PC-3 (cell line): ENCODE measurements at regions not wholly inside any gene's neighbourhood (a gene's known extent, or its start where the extent isn't known, plus 50 kb on each side); places are given as distances from the start of the nearest gene placed in this dataset.
"Not testable (repeated sequence)": the region's sequence is repeated elsewhere in the genome, so short reads cannot be mapped to it uniquely, and the experiment has no call there.

Source experiments
- EZH2 ChIP-seq: fragments of 300-600 bp; sonication (generic); IDR thresholded peaks from one replicate; pipeline ENCODE4 v1.6.1; 2017; ENCODE audit warnings: antibody characterized with exemption, mild to moderate bottlenecking, low read length; ENCODE audit not compliant: unreplicated experiment
- EZH2phosphoT487 ChIP-seq: fragments of 300-600 bp; sonication (generic); IDR thresholded peaks from 2 replicates; pipeline ENCODE4 v1.6.1; 2018; ENCODE audit warnings: mild to moderate bottlenecking, antibody characterized with exemption, low read length, borderline replicate concordance
- TF ChIP-seq, protein P1 (sequence below): fragments of 300-600 bp; sonication (generic); conservative IDR thresholded peaks from 2 replicates; pipeline ENCODE4 v1.5.1; 2017; ENCODE audit warnings: antibody characterized with exemption, low read depth, mild to moderate bottlenecking, low read length

DNA sequence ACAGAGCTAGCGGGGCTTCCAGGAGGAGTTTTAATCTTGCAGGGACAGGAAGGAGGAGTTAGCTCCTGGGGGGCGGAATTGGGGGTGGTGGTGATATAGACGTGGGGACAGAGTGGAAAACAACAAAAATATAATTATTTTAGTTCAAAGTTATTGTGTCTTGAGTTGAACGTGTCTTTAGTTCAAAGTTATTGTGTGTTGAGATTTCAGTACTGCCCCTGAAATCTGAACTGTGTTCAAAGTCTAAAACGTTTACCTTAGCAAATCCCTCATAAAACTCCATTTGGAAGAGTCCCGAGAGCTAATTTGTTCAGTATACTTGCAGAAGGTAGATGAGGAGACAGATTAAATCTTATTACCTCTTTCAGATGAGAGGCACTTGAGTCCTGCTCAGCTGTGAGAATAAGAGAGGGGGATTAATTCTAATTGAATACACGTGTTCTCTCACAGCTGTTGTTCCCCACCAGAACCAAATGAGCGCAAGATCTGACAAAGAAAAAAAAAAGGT lies 132.4 kb upstream of the ALDH3B2 start:
- TF ChIP-seq, protein P1, sequence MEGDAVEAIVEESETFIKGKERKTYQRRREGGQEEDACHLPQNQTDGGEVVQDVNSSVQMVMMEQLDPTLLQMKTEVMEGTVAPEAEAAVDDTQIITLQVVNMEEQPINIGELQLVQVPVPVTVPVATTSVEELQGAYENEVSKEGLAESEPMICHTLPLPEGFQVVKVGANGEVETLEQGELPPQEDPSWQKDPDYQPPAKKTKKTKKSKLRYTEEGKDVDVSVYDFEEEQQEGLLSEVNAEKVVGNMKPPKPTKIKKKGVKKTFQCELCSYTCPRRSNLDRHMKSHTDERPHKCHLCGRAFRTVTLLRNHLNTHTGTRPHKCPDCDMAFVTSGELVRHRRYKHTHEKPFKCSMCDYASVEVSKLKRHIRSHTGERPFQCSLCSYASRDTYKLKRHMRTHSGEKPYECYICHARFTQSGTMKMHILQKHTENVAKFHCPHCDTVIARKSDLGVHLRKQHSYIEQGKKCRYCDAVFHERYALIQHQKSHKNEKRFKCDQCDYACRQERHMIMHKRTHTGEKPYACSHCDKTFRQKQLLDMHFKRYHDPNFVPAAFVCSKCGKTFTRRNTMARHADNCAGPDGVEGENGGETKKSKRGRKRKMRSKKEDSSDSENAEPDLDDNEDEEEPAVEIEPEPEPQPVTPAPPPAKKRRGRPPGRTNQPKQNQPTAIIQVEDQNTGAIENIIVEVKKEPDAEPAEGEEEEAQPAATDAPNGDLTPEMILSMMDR: not testable (repeated sequence)
- TF ChIP-seq EZH2, EZH2phosphoT487: not testable (repeated sequence)
